ENCODE measurements at regions not wholly inside any gene's neighbourhood (a gene's known extent, or its start where the extent isn't known, plus 50 kb on each side); places are given as distances from the start of the nearest gene placed in this dataset.

GRCh38 chr22:47329727-47330650, 567.5 kb downstream of the TBC1D22A start:
- H3K9me3 Mint-ChIP-seq = no peaks in the 10 kb centered on the region
- no peaks in the 10 kb centered on the region for H3K4me1 Mint-ChIP-seq

DNA sequence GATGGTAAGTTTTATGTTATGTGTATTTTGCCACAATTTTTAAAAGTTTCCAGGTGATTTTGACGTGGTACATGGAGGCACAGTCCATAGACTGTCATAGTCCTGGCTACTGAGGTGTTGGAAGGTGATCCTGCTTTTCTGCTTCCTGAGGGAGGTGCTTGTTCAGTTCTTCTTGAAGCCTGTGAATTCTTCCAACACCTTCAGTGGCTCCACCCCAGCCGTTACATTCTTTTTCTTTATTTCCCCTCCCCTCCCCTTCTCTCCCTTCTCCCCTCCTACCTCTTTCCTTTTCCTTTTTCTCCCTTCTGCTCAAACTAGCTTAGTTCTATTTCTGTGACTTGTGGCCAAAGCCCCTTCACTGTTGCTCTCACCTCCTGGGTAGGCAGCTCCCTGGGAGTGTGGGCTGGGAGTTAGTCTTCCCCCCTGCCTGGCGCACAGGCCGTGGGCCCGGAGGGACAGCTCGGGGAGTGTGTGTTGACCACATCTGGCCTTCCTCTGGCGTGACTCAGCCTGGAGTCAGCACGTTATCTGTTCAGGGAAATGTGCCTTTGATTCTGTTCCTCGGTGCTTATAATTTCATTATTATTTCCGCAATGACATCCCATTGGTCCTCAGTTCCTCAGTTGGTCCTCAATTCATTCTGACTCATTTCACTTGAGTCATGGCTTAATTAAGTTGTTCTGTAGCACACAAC, 566.2 kb downstream of the TBC1D22A start:
- DNase-seq (ENCODE audit: low spot score in 2 of 2) (no peak), ATAC-seq (ENCODE audit: low read depth) (no peak)
- peaks cover 10% of the 10 kb centered on the region for H3K27me3 Mint-ChIP-seq
- H3K27ac Mint-ChIP-seq = no peak overlapping the region
- no peaks in the 10 kb centered on the region for H3K36me3 Mint-ChIP-seq
- peaks cover 2% of the 10 kb centered on the region for H3K9me3 Mint-ChIP-seq
- no peaks in the 10 kb centered on the region for H3K4me1 Mint-ChIP-seq
- H3K4me3 Mint-ChIP-seq = no peak overlapping the region

More at GRCh38 chr22:47329727-47330650, 567.5 kb downstream of the TBC1D22A start:
- Mint-ChIP-seq H3K4me3 (no peak overlapping the region), H3K27ac (no peak overlapping the region), H3K27me3 (peaks cover 7% of the 10 kb centered on the region), H3K36me3 (no peaks in the 10 kb centered on the region)
- ATAC-seq (ENCODE audit: low read depth) = no peak
- DNase-seq (ENCODE audit: low spot score in 2 of 2) = no peak

DNA sequence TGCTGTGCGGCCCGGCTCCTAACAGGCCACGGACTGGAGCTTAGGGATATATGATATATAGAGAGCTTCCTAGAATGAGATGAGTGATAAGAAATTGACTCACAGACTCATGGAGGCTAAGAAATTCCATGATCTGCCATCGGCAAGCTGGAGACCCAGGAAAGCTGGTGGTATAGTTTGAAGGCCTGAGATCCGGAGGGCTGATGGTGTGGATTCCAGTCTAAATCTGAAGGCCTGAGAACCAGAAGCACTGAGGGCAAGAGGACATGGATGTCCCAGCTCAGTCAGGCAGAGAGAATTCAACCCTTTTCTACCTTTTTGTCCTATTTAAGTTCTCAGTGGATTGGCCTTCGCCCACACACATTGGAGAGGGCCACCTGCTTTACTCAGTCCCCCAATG, 564.8 kb downstream of the TBC1D22A start:
- Mint-ChIP-seq H3K27ac (no peak overlapping the region), H3K4me3 (no peak overlapping the region), H3K27me3 (peaks cover 12% of the 10 kb centered on the region), H3K9me3 (peaks cover 5% of the 10 kb centered on the region), H3K4me1 (no peaks in the 10 kb centered on the region), H3K36me3 (no peaks in the 10 kb centered on the region)
- no peak for DNase-seq (ENCODE audit: low spot score in 2 of 2)
- ATAC-seq (ENCODE audit: low read depth) = no peak

DNA sequence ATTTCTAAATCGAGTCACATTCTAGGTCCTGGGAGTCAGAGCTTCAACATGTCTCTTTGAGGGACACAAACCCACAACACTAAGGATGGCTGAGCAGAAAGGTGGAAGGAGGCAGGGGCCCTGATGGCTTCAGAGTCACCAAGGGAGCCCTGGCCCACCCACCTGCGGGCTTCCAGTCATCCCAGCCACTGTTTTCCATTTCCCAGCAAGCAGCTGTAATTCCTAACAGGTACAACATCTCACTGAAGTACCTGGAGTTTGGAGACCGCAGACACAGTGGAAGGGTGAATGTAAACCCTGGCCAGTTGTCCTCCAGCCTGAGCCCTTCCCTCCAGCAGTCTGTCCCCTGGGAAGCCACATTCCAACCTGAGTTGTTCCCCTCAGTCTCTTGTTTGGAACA, 562.8 kb downstream of the TBC1D22A start:
- H3K4me1 Mint-ChIP-seq = no peaks in the 10 kb centered on the region
- no peak for ATAC-seq (ENCODE audit: low read depth)

GRCh38 chr22:47324435-47324990, 562.1 kb downstream of the TBC1D22A start:
- peaks cover 12% of the 10 kb centered on the region for H3K27me3 Mint-ChIP-seq
- no peak overlapping the region for H3K4me3 Mint-ChIP-seq
- no peaks in the 10 kb centered on the region for H3K36me3 Mint-ChIP-seq
- DNase-seq (ENCODE audit: low spot score in 2 of 2) (no peak), ATAC-seq (ENCODE audit: low read depth) (no peak)
- H3K9me3 Mint-ChIP-seq = peaks cover 7% of the 10 kb centered on the region
- no peaks in the 10 kb centered on the region for H3K4me1 Mint-ChIP-seq
- no peak overlapping the region for H3K27ac Mint-ChIP-seq

More for the DNA sequence above, 562.8 kb downstream of the TBC1D22A start:
- Mint-ChIP-seq H3K27me3 (peaks cover 9% of the 10 kb centered on the region), H3K9me3 (peaks cover 5% of the 10 kb centered on the region), H3K4me3 (no peak overlapping the region), H3K27ac (no peak overlapping the region), H3K36me3 (no peaks in the 10 kb centered on the region)
- DNase-seq (ENCODE audit: low spot score in 2 of 2) = no peak

GRCh38 chr22:47323518-47323917, 561.1 kb downstream of the TBC1D22A start:
- H3K4me3 Mint-ChIP-seq = no peak overlapping the region
- peaks cover 14% of the 10 kb centered on the region for H3K27me3 Mint-ChIP-seq
- no peak overlapping the region for H3K27ac Mint-ChIP-seq
- H3K9me3 Mint-ChIP-seq = peaks cover 7% of the 10 kb centered on the region
- DNase-seq (ENCODE audit: low spot score in 2 of 2) (no peak), ATAC-seq (ENCODE audit: low read depth) (no peak)
- no peaks in the 10 kb centered on the region for H3K36me3 Mint-ChIP-seq
- no peaks in the 10 kb centered on the region for H3K4me1 Mint-ChIP-seq

- Mint-ChIP-seq H3K4me3 (no peak overlapping the region), H3K9me3 (peaks cover 7% of the 10 kb centered on the region), H3K27me3 (peaks cover 16% of the 10 kb centered on the region), H3K4me1 (no peaks in the 10 kb centered on the region), H3K36me3 (no peaks in the 10 kb centered on the region), H3K27ac (no peak overlapping the region)
- no peak for ATAC-seq (ENCODE audit: low read depth)
- no peak for DNase-seq (ENCODE audit: low spot score in 2 of 2)
Measured at GRCh38 chr22:47322854-47323253, 560.4 kb downstream of the TBC1D22A start.

- Mint-ChIP-seq H3K9me3 (peaks cover 7% of the 10 kb centered on the region), H3K27ac (no peak overlapping the region)
- no peak for DNase-seq (ENCODE audit: low spot score in 2 of 2)
Measured at GRCh38 chr22:47320560-47320959, 558.1 kb downstream of the TBC1D22A start.

DNA sequence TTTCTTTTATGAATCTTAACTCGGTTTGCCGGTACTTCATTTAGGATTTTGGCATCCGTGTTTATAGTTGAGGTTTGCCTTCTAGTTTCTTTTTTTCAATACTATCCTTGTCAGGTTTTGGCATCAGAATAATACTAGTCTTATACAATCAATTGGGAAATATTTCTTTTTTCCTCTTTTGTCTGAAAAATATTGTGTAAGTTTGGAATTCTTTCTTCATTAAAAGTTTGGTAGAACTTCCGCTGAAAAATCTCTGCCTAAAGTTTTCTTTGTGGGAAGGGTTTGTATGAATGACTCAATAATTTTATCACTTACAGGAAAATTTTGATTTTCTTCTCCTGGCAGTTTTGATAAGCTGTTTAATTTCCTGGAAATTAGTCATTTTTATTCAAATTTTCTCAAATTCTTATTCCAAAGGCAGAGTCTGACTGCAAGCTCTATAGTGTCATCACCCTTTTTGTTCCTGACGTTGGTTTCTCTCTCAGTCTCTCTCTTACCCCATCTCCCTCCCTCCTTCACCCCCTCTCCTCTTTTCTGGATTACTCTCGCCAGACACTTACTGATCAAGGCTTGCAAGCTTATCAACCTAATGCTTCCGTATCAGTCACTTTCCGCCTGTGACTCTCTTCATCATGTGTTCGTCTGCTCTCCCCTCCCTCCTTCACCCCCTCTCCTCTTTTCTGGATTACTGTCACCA, 555.7 kb downstream of the TBC1D22A start:
- Mint-ChIP-seq H3K4me1 (no peaks in the 10 kb centered on the region), H3K4me3 (no peak overlapping the region), H3K9me3 (peaks cover 10% of the 10 kb centered on the region), H3K27ac (no peak overlapping the region), H3K36me3 (no peaks in the 10 kb centered on the region), H3K27me3 (peaks cover 13% of the 10 kb centered on the region)
- ATAC-seq (ENCODE audit: low read depth) (no peak), DNase-seq (ENCODE audit: low spot score in 2 of 2) (no peak)

More at GRCh38 chr22:47320560-47320959, 558.1 kb downstream of the TBC1D22A start:
- ATAC-seq (ENCODE audit: low read depth) = no peak
- H3K4me1 Mint-ChIP-seq = no peaks in the 10 kb centered on the region
- H3K4me3 Mint-ChIP-seq = no peak overlapping the region
- H3K27me3 Mint-ChIP-seq = peaks cover 16% of the 10 kb centered on the region
- no peaks in the 10 kb centered on the region for H3K36me3 Mint-ChIP-seq

- ATAC-seq (ENCODE audit: low read depth) = no peak
- H3K4me1 Mint-ChIP-seq = no peaks in the 10 kb centered on the region
- H3K27ac Mint-ChIP-seq = no peak overlapping the region
- no peak for DNase-seq (ENCODE audit: low spot score in 2 of 2)
- no peak overlapping the region for H3K4me3 Mint-ChIP-seq
- H3K36me3 Mint-ChIP-seq = no peaks in the 10 kb centered on the region
- peaks cover 9% of the 10 kb centered on the region for H3K9me3 Mint-ChIP-seq
- peaks cover 11% of the 10 kb centered on the region for H3K27me3 Mint-ChIP-seq
Measured at GRCh38 chr22:47315862-47316419, 553.5 kb downstream of the TBC1D22A start.

- peaks cover 6% of the 10 kb centered on the region for H3K9me3 Mint-ChIP-seq
- H3K27me3 Mint-ChIP-seq = peaks cover under 1% of the 10 kb centered on the region
- DNase-seq (ENCODE audit: low spot score in 2 of 2) = no peak
- H3K4me3 Mint-ChIP-seq = no peak overlapping the region
- H3K27ac Mint-ChIP-seq = no peak overlapping the region
- no peak for ATAC-seq (ENCODE audit: low read depth)
- no peaks in the 10 kb centered on the region for H3K36me3 Mint-ChIP-seq
- H3K4me1 Mint-ChIP-seq = no peaks in the 10 kb centered on the region
Measured at GRCh38 chr22:47310601-47311000, 548.2 kb downstream of the TBC1D22A start.

DNA sequence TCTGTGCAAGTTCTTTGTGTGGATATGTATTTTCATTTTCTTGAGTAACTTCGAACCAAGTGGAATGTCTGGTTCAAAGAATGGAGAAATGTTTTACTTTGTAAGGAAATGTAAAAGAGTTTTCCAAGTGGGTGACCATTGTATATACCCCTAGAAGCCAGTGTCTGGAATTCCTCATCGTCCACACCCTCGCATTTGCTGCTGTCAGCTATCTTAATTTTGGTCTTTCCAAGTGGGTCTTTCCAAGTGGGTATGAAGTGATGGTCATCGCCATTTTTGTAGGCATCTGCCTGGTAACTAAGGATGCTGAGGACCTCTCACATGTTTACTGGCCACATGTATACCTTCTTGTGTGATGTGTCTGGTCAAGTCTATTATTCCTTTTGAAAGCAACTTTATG, 547.5 kb downstream of the TBC1D22A start:
- Mint-ChIP-seq H3K9me3 (peaks cover 5% of the 10 kb centered on the region), H3K4me3 (no peak overlapping the region), H3K4me1 (no peaks in the 10 kb centered on the region), H3K27ac (no peak overlapping the region), H3K27me3 (no peaks in the 10 kb centered on the region), H3K36me3 (no peaks in the 10 kb centered on the region)
- DNase-seq (ENCODE audit: low spot score in 2 of 2) (no peak), ATAC-seq (ENCODE audit: low read depth) (no peak)

DNA sequence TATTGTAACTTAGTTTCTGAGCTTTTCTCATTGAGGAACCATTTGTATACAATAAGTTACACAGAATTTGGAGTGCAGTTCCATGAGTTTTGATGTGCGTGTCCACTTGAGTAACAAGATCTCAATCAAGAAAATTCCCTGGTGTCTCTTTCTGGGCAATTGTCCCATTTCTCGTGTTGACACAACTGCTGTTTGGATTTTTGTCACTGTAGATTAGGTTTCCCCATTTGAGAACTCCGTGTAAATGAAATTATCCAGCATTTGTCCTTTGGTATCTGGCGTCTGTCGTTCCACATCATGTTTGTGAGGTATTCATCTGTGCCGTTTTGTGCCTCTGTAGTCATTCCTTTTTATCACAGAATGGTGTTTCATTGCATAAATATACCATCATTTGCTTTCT, 547.0 kb downstream of the TBC1D22A start:
- Mint-ChIP-seq H3K27ac (no peak overlapping the region), H3K9me3 (peaks cover 2% of the 10 kb centered on the region), H3K4me3 (no peak overlapping the region), H3K27me3 (no peaks in the 10 kb centered on the region), H3K4me1 (no peaks in the 10 kb centered on the region), H3K36me3 (no peaks in the 10 kb centered on the region)
- ATAC-seq (ENCODE audit: low read depth) (no peak), DNase-seq (ENCODE audit: low spot score in 2 of 2) (no peak)
